Uterus (tissue), 3 donors: ENCODE measurements at regions not wholly inside any gene's neighbourhood (a gene's known extent, or its start where the extent isn't known, plus 50 kb on each side); places are given as distances from the start of the nearest gene placed in this dataset.

Experiments used
- DNase-seq, 2 donors: peaks; one replicate each; pipeline ENCODE4 v3.0.0-alpha.2; 2019 to 2020
- H3K27ac ChIP-seq, 2 donors: fragments of 200-600 bp; sonication (generic); 1 replicate in 1 of 2; 2 replicates in 1 of 2; pipeline ENCODE4 v1.5.1; 2016 to 2018
- H3K27me3 ChIP-seq, 2 donors: fragments of 200-600 bp; sonication (generic); one replicate each; pipeline ENCODE4 v1.5.1; 2018 to 2019; ENCODE audit warnings: control low read depth in 1 of 2
- H3K36me3 ChIP-seq, 2 donors: fragments of 200-600 bp; sonication (generic); one replicate each; pipeline ENCODE4 v1.5.1; 2019; ENCODE audit warnings: control low read depth in 1 of 2
- H3K4me1 ChIP-seq, 2 donors: fragments of 200-600 bp; sonication (generic); one replicate each; pipeline ENCODE4 v1.5.1; 2018 to 2019; ENCODE audit warnings: control low read depth in 1 of 2
- H3K4me3 ChIP-seq, 2 donors: fragments of 200-600 bp; sonication (generic); 1 replicate in 1 of 2; 2 replicates in 1 of 2; pipeline ENCODE4 v1.5.1; 2018 to 2019; ENCODE audit warnings: mild to moderate bottlenecking in 1 of 2
- H3K9me3 ChIP-seq, 2 donors: fragments of 200-600 bp; sonication (generic); one replicate each; pipeline ENCODE4 v1.5.1; 2019; ENCODE audit warnings: control low read depth in 1 of 2
- POLR2A ChIP-seq, 2 donors: fragments of 450-650 bp; IDR thresholded peaks; one replicate each; pipeline ENCODE4 v1.6.1; 2016; ENCODE audit warnings: antibody characterized with exemption in 2 of 2, mild to moderate bottlenecking in 1 of 2, moderate library complexity in 1 of 2
- intact Hi-C: fragments of 100-400 bp; cut with DNase I; formaldehyde crosslinking; loops from one replicate; pipeline ENCODE4 v1.15.1; 2023; ENCODE audit warnings: low total_unique reads
- TF ChIP-seq, protein P1 (sequence below), 4 experiments: fragments of 200-600 bp in 2 of 4; fragments of 450-650 bp in 2 of 4; sonication (generic) in 2 of 4; IDR thresholded peaks; one replicate each; pipeline ENCODE4 v1.5.1; 2016 to 2019; ENCODE audit warnings: antibody characterized with exemption in 4 of 4, mild to moderate bottlenecking in 2 of 4, moderate library complexity in 1 of 4
- donor health status: DM: yes; HTN: yes; CAD: no.

DNA sequence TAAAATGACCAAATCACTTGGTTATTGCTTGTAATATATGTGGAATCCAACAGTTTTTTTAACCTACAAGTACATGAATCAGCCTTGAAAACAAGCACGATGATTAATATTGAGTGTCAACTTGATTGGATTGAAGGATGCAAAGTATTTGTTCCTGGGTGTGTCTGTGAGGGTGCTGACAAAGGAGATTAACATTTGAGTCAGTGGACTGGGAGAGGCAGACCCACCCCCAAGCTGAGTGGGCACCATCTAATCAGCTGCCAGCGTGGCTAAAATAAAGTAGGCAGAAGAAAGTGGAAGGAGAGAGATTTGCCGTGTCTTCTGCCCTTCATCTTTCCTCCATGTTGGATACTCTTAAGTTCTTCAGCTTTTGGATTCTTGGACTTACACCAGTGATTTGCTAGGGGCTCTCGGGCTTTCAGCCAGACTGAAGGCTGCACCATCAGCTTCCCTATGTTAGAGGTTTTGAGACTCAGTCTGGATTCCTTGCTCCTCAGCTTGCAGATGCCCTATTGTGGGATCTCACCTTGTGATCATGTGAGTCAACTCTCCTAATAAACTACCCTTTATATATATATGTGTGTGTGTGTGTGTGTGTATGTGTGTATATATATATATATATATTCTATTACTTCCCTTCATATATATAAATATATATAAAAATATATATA, 118.4 kb upstream of the WDR11 start:
- no peak for DNase-seq
- H3K36me3 ChIP-seq: no peaks in the 10 kb centered on the region
- H3K4me1 ChIP-seq: no peaks in the 10 kb centered on the region
- H3K4me3 ChIP-seq: no peak overlapping the region
- intact Hi-C loops: no loop called here
- H3K9me3 ChIP-seq: no peaks in the 10 kb centered on the region
- TF ChIP-seq, protein P1, sequence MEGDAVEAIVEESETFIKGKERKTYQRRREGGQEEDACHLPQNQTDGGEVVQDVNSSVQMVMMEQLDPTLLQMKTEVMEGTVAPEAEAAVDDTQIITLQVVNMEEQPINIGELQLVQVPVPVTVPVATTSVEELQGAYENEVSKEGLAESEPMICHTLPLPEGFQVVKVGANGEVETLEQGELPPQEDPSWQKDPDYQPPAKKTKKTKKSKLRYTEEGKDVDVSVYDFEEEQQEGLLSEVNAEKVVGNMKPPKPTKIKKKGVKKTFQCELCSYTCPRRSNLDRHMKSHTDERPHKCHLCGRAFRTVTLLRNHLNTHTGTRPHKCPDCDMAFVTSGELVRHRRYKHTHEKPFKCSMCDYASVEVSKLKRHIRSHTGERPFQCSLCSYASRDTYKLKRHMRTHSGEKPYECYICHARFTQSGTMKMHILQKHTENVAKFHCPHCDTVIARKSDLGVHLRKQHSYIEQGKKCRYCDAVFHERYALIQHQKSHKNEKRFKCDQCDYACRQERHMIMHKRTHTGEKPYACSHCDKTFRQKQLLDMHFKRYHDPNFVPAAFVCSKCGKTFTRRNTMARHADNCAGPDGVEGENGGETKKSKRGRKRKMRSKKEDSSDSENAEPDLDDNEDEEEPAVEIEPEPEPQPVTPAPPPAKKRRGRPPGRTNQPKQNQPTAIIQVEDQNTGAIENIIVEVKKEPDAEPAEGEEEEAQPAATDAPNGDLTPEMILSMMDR (IDR thresholded peaks at IDR 0.05): no peak
- TF ChIP-seq POLR2A (IDR thresholded peaks at IDR 0.05): no peak
- no peaks in the 10 kb centered on the region for H3K27me3 ChIP-seq
- no peak overlapping the region for H3K27ac ChIP-seq

GRCh38 chr10:120734483-120735078, 116.6 kb upstream of the WDR11 start:
- no peak for TF ChIP-seq POLR2A (IDR thresholded peaks at IDR 0.05)
- TF ChIP-seq, protein P1 (IDR thresholded peaks at IDR 0.05): no peak
- Histone ChIP-seq H3K27ac (no peak overlapping the region), H3K4me1 (no peaks in the 10 kb centered on the region), H3K36me3 (no peaks in the 10 kb centered on the region), H3K9me3 (no peaks in the 10 kb centered on the region), H3K4me3 (no peak overlapping the region), H3K27me3 (no peaks in the 10 kb centered on the region)
- intact Hi-C loops: no loop called here
- DNase-seq: no peak

GRCh38 chr10:120735315-120735714, 115.8 kb upstream of the WDR11 start:
- DNase-seq: no peak
- intact Hi-C loops: no loop called here
- TF ChIP-seq, protein P1 (IDR thresholded peaks at IDR 0.05): no peak
- TF ChIP-seq POLR2A (IDR thresholded peaks at IDR 0.05): no peak

GRCh38 chr10:120735773-120736371, 115.3 kb upstream of the WDR11 start:
- no peak for DNase-seq
- Histone ChIP-seq H3K9me3 (no peaks in the 10 kb centered on the region), H3K4me1 (no peaks in the 10 kb centered on the region), H3K27me3 (no peaks in the 10 kb centered on the region), H3K36me3 (no peaks in the 10 kb centered on the region), H3K27ac (no peak overlapping the region), H3K4me3 (no peak overlapping the region)
- intact Hi-C loops: no loop called here
- no peak for TF ChIP-seq POLR2A (IDR thresholded peaks at IDR 0.05)
- TF ChIP-seq, protein P1 (IDR thresholded peaks at IDR 0.05): peak; percentile 10 to 35 (median 24)

More at GRCh38 chr10:120735315-120735714, 115.8 kb upstream of the WDR11 start:
- Histone ChIP-seq H3K27me3 (no peaks in the 10 kb centered on the region), H3K36me3 (no peaks in the 10 kb centered on the region), H3K4me1 (no peaks in the 10 kb centered on the region), H3K4me3 (no peak overlapping the region), H3K27ac (no peak overlapping the region), H3K9me3 (no peaks in the 10 kb centered on the region)

DNA sequence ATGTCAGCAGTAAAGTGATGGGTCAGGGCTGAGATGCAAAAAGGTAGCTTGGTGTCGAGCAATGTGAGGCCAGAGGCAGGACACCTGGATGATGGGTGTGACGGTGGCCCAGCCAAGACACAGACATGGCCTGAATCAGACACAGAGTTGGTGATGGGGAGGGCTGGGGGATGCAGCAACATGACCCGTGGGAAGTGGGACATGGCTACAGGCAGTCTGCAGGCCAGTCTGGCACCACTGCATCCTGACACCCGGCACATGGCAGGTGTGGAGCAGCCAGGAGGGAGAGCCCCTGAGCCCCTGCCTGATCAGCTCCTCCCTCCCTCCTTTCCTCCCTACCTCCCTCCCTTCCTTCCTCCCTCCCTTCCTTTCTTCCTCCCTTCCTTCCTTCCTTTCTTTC, 114.8 kb upstream of the WDR11 start:
- DNase-seq: no peak
- no peaks in the 10 kb centered on the region for H3K4me1 ChIP-seq
- no peaks in the 10 kb centered on the region for H3K27me3 ChIP-seq
- no peak overlapping the region for H3K4me3 ChIP-seq
- H3K27ac ChIP-seq: no peak overlapping the region
- TF ChIP-seq, protein P1 (IDR thresholded peaks at IDR 0.05): no peak
- no peak for TF ChIP-seq POLR2A (IDR thresholded peaks at IDR 0.05)
- no peaks in the 10 kb centered on the region for H3K9me3 ChIP-seq
- intact Hi-C loops: no loop called here
- H3K36me3 ChIP-seq: no peaks in the 10 kb centered on the region
